Astrocyte (in vitro differentiated cells and primary cell): ENCODE measurements at regions not wholly inside any gene's neighbourhood (a gene's known extent, or its start where the extent isn't known, plus 50 kb on each side); places are given as distances from the start of the nearest gene placed in this dataset.

ENCODE experiments used
- DNase-seq: peaks from one replicate; pipeline ENCODE4 v3.0.0-alpha.2; 2010; ENCODE audit warnings: low read depth
- FAIRE-seq: peaks from 2 replicates; lab custom pipeline; 2011; peaks lifted over from hg19 to GRCh38; lab: Jason Lieb, UNC
- H2AFZ ChIP-seq: 2 replicates; pipeline ENCODE4 v1.6.0; 2012; ENCODE audit warnings: low read depth, low read length, inconsistent platforms
- H3K27ac ChIP-seq: 2 replicates; pipeline ENCODE4 v1.5.1; 2011; ENCODE audit warnings: low read depth, low read length, inconsistent platforms
- H3K27me3 ChIP-seq: 2 replicates; pipeline ENCODE4 v1.6.0; 2011; ENCODE audit warnings: low read length, inconsistent platforms; ENCODE audit not compliant: insufficient read depth
- H3K36me3 ChIP-seq: 2 replicates; pipeline ENCODE4 v1.5.1; 2011; ENCODE audit warnings: low read length, inconsistent platforms; ENCODE audit not compliant: insufficient read depth
- H3K4me1 ChIP-seq: 2 replicates; pipeline ENCODE4 v1.5.1; 2011; ENCODE audit warnings: low read length, inconsistent platforms; ENCODE audit not compliant: insufficient read depth
- H3K4me2 ChIP-seq: 2 replicates; pipeline ENCODE4 v1.6.0; 2012; ENCODE audit warnings: low read length, inconsistent platforms
- H3K4me3 ChIP-seq: 2 replicates; pipeline ENCODE4 v1.5.1; 2011; ENCODE audit warnings: low read depth, mild to moderate bottlenecking, low read length, inconsistent platforms; ENCODE audit not compliant: insufficient read depth
- H3K79me2 ChIP-seq: 2 replicates; pipeline ENCODE4 v1.6.0; 2012; ENCODE audit warnings: mild to moderate bottlenecking, low read length, inconsistent platforms; ENCODE audit not compliant: insufficient read depth
- H3K9ac ChIP-seq: 2 replicates; pipeline ENCODE4 v1.6.0; 2012; ENCODE audit warnings: mild to moderate bottlenecking, low read length, inconsistent platforms
- H3K9me3 ChIP-seq: 2 replicates; pipeline ENCODE4 v1.5.1; 2012; ENCODE audit warnings: low read depth, mild to moderate bottlenecking, low read length, inconsistent platforms; ENCODE audit not compliant: insufficient read depth
- H4K20me1 ChIP-seq: 2 replicates; pipeline ENCODE4 v1.6.0; 2012; ENCODE audit warnings: low read length, inconsistent platforms; ENCODE audit not compliant: insufficient read depth
- H3K27ac Mint-ChIP-seq: one replicate; pipeline ENCODE4 v1.8.0; 2021; ENCODE audit warnings: mild to moderate bottlenecking, mixed read lengths; ENCODE audit not compliant: unreplicated experiment
- H3K27me3 Mint-ChIP-seq: one replicate; pipeline ENCODE4 v1.8.0; 2021; ENCODE audit warnings: low read depth, mixed read lengths; ENCODE audit not compliant: unreplicated experiment
- H3K36me3 Mint-ChIP-seq: one replicate; pipeline ENCODE4 v1.8.0; 2021; ENCODE audit warnings: low read depth, mixed read lengths; ENCODE audit not compliant: unreplicated experiment
- H3K4me1 Mint-ChIP-seq: one replicate; pipeline ENCODE4 v1.8.0; 2021; ENCODE audit warnings: low read depth, mixed read lengths; ENCODE audit not compliant: unreplicated experiment
- H3K4me3 Mint-ChIP-seq: one replicate; pipeline ENCODE4 v1.8.0; 2021; ENCODE audit warnings: mild to moderate bottlenecking, moderate library complexity, mixed read lengths; ENCODE audit not compliant: unreplicated experiment
- H3K9me3 Mint-ChIP-seq: one replicate; pipeline ENCODE4 v1.8.0; 2021; ENCODE audit warnings: mild to moderate bottlenecking, mixed read lengths; ENCODE audit not compliant: unreplicated experiment
- CTCF ChIP-seq: IDR thresholded peaks from 2 replicates; pipeline ENCODE4 v1.5.1; 2011; ENCODE audit warnings: low read depth, mild to moderate bottlenecking, inconsistent platforms, low read length, moderate library complexity; ENCODE audit not compliant: insufficient read depth
- EZH2 ChIP-seq: IDR thresholded peaks from 2 replicates; pipeline ENCODE4 v1.6.1; 2012; ENCODE audit warnings: mild to moderate bottlenecking, low read length, inconsistent platforms; ENCODE audit not compliant: insufficient read depth

- no peak overlapping the region for H3K27ac Mint-ChIP-seq
- Histone ChIP-seq H3K79me2 (no peaks in the 10 kb centered on the region), H3K27ac (peak overlapping the region; percentile 58), H3K4me1 (peaks cover 10% of the 10 kb centered on the region), H3K27me3 (no peaks in the 10 kb centered on the region), H4K20me1 (no peaks in the 10 kb centered on the region), H3K36me3 (no peaks in the 10 kb centered on the region), H3K4me3 (no peak overlapping the region), H3K4me2 (peak overlapping the region; percentile 63), H3K9me3 (no peaks in the 10 kb centered on the region), H2AFZ (no peak overlapping the region), H3K9ac (no peak overlapping the region)
- no peaks in the 10 kb centered on the region for H3K9me3 Mint-ChIP-seq
- DNase-seq (peak; percentile 76), FAIRE-seq (no peak)
- H3K4me3 Mint-ChIP-seq: no peak overlapping the region
- no peaks in the 10 kb centered on the region for H3K27me3 Mint-ChIP-seq
- H3K36me3 Mint-ChIP-seq: no peaks in the 10 kb centered on the region
- no peak for TF ChIP-seq EZH2
- TF ChIP-seq CTCF: no peak
- peaks cover 5% of the 10 kb centered on the region for H3K4me1 Mint-ChIP-seq
These were observed 634.8 kb upstream of the FAM174A start for GRCh38 chr5:99900302-99900852.

- Histone ChIP-seq H3K36me3 (no peaks in the 10 kb centered on the region), H4K20me1 (no peaks in the 10 kb centered on the region), H3K4me1 (no peaks in the 10 kb centered on the region), H2AFZ (no peak overlapping the region), H3K4me3 (no peak overlapping the region), H3K9me3 (no peaks in the 10 kb centered on the region), H3K4me2 (no peak overlapping the region), H3K27me3 (no peaks in the 10 kb centered on the region), H3K27ac (no peak overlapping the region), H3K79me2 (no peaks in the 10 kb centered on the region), H3K9ac (no peak overlapping the region)
- H3K27ac Mint-ChIP-seq: no peak overlapping the region
- H3K9me3 Mint-ChIP-seq: no peaks in the 10 kb centered on the region
- no peaks in the 10 kb centered on the region for H3K4me1 Mint-ChIP-seq
- H3K27me3 Mint-ChIP-seq: no peaks in the 10 kb centered on the region
- DNase-seq (no peak), FAIRE-seq (no peak)
- H3K4me3 Mint-ChIP-seq: no peak overlapping the region
- TF ChIP-seq CTCF (no peak), EZH2 (no peak)
- no peaks in the 10 kb centered on the region for H3K36me3 Mint-ChIP-seq
These were observed 655.2 kb upstream of the FAM174A start for GRCh38 chr5:99879791-99880511.

- Histone ChIP-seq H3K36me3 (no peaks in the 10 kb centered on the region), H3K27me3 (no peaks in the 10 kb centered on the region), H3K27ac (no peak overlapping the region), H4K20me1 (no peaks in the 10 kb centered on the region), H3K4me1 (no peaks in the 10 kb centered on the region), H3K4me3 (no peak overlapping the region), H3K4me2 (no peak overlapping the region), H2AFZ (no peak overlapping the region), H3K9ac (no peak overlapping the region), H3K9me3 (no peaks in the 10 kb centered on the region), H3K79me2 (no peaks in the 10 kb centered on the region)
- Mint-ChIP-seq H3K27me3 (no peaks in the 10 kb centered on the region), H3K27ac (no peak overlapping the region), H3K9me3 (no peaks in the 10 kb centered on the region), H3K36me3 (no peaks in the 10 kb centered on the region), H3K4me1 (no peaks in the 10 kb centered on the region), H3K4me3 (no peak overlapping the region)
- no peak for TF ChIP-seq CTCF
- FAIRE-seq (no peak), DNase-seq (no peak)
These were observed 656.3 kb upstream of the FAM174A start for GRCh38 chr5:99878830-99879229.
